HG03159 (cell line): ENCODE measurements at regions not wholly inside any gene's neighbourhood (a gene's known extent, or its start where the extent isn't known, plus 50 kb on each side); places are given as distances from the start of the nearest gene placed in this dataset.

Source experiments
- ATAC-seq: cut with Tn5 transposase; IDR thresholded peaks from one replicate; pipeline ENCODE4 v1.9.1; 2021; ENCODE audit warnings: mild to moderate bottlenecking, moderate library complexity; ENCODE audit not compliant: unreplicated experiment

GRCh38 chr7:125173571-125173970 lies 243.9 kb upstream of the POT1 start:
- ATAC-seq = no peak

- no peak for ATAC-seq
Observed at GRCh38 chr7:125169088-125169487, 239.5 kb upstream of the POT1 start.

- peak; percentile 59 for ATAC-seq
Observed at GRCh38 chr7:125154930-125155329, 225.3 kb upstream of the POT1 start.

DNA sequence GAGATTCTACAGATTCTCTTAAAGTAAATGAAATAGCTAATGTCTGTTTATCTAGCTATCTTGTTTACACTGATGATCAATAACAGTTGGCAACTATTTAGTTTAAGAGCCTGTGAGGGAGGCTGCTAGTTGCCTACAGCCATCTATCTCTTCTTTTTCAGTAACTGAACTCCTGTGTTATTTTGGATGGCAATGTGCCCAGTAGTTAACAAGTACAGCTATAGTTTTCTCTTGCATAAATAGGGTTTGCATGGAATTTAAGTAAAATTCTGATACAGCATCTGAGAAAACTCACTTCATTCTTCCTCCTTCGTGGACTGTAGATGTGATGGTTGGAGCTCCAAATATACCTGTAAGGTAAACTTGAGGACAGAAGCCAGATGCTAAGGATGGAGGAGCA lies 219.5 kb upstream of the POT1 start:
- ATAC-seq = no peak

- no peak for ATAC-seq
Observed at GRCh38 chr7:125147047-125147446, 217.4 kb upstream of the POT1 start.

GRCh38 chr7:125136755-125137532 lies 207.3 kb upstream of the POT1 start:
- no peak for ATAC-seq

GRCh38 chr7:125136341-125136740 lies 206.7 kb upstream of the POT1 start:
- ATAC-seq = no peak

- no peak for ATAC-seq
Observed at GRCh38 chr7:125130173-125130572, 200.5 kb upstream of the POT1 start.

- no peak for ATAC-seq
Observed at GRCh38 chr7:125127304-125127703, 197.7 kb upstream of the POT1 start.

DNA sequence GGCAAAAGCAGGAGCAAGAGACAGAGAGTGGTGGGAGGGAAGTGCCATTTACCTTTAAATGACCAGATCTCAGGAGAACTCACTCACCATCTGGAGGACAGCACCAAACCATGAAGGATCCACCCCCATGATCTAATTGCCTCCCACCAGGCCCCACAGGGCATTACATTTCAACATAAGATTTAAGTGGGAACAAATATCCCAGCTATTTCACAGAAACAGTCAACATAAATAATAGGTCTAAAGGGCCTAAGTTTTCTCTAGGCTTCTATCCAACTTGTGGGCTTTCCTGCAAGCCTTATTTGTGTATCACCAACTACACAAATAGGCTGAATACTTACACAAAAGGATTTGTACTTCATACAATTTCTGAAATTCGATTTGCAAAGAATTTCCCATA lies 196.8 kb upstream of the POT1 start:
- no peak for ATAC-seq

GRCh38 chr7:125125315-125125714 lies 195.7 kb upstream of the POT1 start:
- ATAC-seq = no peak

DNA sequence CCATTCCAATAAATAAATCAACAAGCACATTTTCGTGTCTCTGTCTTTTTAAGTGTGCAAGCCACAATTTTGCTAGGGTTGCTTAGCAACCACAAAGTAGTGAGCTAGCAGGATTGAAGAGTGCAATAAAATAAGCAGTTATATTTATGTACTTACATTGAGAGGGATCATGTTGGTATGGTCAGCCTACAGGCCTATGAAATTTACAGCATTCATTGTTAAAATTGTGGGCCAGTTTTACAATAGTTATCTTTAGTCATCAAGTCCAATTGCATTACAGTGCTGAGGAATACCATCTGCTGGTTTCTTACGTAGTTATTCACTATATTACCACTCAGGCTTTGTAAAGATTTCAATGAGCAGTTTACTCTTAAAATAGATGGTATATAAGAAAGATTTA lies 192.5 kb upstream of the POT1 start:
- ATAC-seq = no peak

DNA sequence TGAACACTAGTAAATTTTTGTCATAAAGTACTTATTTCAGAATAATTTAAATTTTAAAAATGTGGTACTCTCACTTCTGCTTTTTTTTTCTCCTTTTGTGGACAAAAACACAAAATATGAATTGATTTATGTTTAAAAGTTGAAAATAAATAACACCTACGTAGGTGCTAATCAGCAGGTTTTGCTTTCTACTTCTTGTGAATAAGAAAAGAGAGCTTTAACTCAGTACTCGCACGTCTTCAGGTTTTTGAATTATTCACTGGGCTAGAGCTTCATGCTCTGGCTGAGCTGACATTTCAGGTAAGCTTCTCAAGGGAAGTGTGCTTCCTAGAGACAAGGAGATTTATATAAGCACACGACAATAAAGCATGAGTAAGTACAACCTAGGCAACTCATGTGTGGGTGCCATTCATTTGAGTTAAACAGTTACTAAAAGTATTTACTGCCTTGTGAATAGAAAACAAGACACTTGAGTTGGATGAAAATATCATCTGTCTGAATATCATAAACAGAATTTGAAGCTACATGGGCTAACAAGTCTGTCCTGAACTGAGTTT lies 190.0 kb upstream of the POT1 start:
- no peak for ATAC-seq

DNA sequence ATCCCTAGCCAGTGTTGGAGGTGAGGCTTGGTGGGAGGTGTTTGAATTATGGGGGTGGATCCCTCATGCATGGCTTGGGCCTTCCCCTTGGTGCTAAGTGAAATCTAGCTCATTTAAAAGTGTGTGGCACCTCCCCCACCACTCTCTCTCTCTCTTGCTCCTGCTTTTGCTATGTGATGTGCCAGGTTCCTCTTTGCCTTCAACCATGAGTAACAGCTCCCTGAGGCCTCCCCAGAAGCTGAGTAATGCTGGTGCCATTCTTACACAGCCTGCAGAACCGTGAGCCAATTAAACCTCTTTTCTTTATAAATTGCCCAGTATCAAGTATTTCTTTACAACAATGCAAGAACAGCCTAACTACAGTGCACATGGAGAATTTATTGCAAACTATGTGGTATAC lies 188.8 kb upstream of the POT1 start:
- no peak for ATAC-seq

DNA sequence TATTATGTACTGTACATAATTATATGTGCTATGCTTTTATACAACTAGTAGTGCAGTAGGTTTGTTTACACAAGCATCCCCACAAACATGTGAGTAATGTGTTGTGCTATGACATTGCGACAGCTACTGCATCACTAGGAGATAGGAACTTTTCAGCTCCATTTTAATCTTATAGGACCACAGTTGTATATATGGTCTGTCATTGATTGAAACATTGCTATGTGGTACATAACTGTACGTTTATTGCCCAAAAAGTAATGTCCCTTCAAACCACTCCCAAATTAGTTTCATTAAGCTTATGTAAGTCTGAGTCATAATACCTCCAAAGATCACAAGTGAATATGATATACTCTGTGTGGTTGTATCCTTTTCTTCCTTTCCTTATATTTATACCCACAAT lies 183.2 kb upstream of the POT1 start:
- no peak for ATAC-seq

DNA sequence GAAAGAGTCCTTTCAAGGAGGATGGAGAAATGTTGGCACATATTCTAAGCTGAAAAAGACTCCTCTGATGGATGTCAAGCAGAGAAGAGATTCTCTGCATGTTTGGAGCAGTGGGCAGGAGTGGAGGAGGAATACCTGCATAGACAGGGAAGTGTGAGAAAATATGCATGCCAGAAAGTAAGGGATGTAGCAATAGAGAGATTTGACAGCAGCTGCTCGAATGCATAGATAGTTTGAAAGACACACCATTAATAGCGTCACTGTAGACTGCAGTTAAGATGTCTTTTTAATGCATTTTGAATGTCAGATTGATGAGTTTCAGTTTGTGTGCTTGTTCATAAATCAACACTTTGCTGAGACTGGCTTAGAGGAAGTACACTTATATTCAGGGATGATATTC lies 169.9 kb upstream of the POT1 start:
- no peak for ATAC-seq

DNA sequence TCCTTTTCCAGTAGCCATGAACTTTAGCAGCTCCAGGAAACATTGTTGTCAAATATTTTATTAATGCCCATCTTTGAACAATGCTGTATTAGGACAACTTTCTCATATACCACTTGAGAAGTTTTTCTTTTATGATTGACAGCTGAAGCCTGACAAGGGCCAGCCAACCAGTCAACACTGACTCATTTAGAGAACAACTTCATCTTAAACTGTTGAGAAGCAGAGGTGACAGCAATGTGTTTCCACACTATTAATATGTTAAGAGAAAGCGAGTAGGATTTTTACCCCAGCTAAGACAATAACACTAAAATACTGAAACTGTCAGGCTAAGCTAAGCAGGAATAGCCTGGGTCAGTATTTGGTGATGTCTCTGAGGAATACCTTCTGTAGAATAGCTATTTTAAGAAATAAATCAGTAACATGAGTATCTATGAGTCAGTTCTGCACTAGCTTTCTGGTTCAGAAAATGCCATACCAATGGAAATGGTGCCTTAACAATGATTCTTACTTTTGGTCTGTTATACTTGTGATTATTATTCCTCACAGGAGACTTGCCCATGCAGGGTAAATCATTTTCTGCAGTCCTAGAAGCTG lies 168.8 kb upstream of the POT1 start:
- peak; percentile 91 for ATAC-seq

GRCh38 chr7:125090596-125090995 lies 161.0 kb upstream of the POT1 start:
- no peak for ATAC-seq

DNA sequence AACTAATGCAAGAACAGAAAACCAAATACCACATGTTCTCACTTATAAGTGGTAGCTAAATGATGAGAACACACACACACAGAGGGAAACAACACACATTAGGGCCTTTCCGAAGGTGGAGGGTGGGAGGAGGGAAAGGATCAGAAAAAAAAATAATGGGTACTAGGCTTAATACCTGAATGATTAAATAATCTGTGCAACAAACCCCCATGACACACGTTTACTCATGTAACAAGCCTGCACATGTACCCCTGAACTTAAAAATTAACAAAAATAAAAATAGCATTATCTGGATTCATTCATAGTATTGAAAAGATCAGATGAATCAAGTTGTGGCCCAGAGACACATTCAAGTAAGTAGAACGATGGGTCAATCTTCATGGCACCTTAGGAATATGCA lies 159.5 kb upstream of the POT1 start:
- no peak for ATAC-seq

- ATAC-seq = no peak
Observed at GRCh38 chr7:125088555-125088954, 158.9 kb upstream of the POT1 start.

- no peak for ATAC-seq
Observed at GRCh38 chr7:125085084-125085483, 155.5 kb upstream of the POT1 start.

DNA sequence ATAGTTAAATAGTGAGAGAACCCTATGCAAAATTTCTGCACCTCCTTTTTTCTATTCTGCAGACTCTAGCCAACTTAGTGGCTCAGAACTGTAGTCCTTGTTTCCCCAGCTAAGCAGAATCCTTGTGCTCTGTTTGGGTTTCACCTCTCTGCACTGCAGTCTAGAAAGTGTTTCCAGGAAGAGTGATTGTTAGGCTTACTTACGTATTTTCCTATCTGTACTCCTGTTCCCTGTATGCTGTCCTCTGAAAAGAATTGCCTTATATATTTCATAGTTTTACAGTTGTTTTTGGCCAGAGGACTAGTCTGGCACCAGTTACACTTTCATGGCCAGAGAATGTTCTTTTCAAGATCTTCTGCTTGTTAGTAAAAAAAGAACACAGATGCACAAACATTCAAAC lies 154.6 kb upstream of the POT1 start:
- ATAC-seq = no peak

DNA sequence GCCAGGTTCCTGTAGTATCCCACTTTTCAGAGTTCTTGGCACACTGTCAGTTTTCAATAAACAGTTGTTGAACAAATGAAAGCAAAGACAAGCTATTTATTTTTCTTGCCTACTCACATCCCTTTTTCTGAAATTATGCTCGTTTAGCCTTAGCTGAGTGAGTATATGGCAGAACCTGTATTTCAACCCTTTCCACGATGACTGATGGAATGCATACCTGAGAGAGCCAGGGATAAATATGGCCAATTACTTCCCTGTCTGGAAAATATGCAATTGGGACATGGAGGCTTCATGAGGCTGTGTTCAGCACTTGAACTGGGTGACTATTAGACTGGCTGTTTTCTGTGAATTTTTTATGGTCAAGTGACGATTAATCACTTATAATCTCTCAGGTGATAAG lies 144.5 kb upstream of the POT1 start:
- no peak for ATAC-seq
